ENCODE measurements at regions not wholly inside any gene's neighbourhood (a gene's known extent, or its start where the extent isn't known, plus 50 kb on each side); places are given as distances from the start of the nearest gene placed in this dataset.

DNA sequence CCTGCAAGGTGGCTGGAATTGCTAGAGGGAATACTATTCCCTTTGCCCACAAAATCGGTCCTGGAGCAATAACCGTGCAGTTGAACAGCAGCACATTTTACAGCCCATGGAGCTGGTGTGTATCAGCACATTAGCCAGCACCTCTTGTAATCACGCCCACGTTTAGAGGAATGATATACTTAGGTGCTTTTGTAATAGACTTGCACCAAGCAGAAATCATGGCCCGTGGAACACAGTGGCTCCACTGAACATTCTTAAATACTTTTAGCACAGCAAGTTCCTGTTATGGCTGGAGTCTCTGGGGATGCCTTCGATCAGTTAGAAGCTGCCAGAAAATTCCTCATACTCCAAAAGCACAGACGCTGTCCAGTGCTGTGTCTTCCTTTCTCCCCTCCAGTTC is 218.1 kb upstream of the FAM78B start:
- no peak for TF ChIP-seq POLR2A (IDR thresholded peaks at IDR 0.05; ENCODE audit: borderline replicate concordance, extremely low read depth, insufficient read depth, insufficient read length)
- no peak for TF ChIP-seq YY1 (IDR thresholded peaks at IDR 0.05; ENCODE audit: extremely low read depth, insufficient replicate concordance, low read depth, low read length)
- TF ChIP-seq EZH2 (IDR thresholded peaks at IDR 0.05) = no peak
- TF ChIP-seq, protein P1, sequence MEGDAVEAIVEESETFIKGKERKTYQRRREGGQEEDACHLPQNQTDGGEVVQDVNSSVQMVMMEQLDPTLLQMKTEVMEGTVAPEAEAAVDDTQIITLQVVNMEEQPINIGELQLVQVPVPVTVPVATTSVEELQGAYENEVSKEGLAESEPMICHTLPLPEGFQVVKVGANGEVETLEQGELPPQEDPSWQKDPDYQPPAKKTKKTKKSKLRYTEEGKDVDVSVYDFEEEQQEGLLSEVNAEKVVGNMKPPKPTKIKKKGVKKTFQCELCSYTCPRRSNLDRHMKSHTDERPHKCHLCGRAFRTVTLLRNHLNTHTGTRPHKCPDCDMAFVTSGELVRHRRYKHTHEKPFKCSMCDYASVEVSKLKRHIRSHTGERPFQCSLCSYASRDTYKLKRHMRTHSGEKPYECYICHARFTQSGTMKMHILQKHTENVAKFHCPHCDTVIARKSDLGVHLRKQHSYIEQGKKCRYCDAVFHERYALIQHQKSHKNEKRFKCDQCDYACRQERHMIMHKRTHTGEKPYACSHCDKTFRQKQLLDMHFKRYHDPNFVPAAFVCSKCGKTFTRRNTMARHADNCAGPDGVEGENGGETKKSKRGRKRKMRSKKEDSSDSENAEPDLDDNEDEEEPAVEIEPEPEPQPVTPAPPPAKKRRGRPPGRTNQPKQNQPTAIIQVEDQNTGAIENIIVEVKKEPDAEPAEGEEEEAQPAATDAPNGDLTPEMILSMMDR (IDR thresholded peaks at IDR 0.05 in 2 of 3, conservative IDR thresholded peaks at IDR 0.05 in 1 of 3; ENCODE audit: borderline replicate concordance in 1 of 3, insufficient read depth in 1 of 3, low read depth in 2 of 3, low read length in 2 of 3) = no peak
- TF ChIP-seq, protein P2, sequence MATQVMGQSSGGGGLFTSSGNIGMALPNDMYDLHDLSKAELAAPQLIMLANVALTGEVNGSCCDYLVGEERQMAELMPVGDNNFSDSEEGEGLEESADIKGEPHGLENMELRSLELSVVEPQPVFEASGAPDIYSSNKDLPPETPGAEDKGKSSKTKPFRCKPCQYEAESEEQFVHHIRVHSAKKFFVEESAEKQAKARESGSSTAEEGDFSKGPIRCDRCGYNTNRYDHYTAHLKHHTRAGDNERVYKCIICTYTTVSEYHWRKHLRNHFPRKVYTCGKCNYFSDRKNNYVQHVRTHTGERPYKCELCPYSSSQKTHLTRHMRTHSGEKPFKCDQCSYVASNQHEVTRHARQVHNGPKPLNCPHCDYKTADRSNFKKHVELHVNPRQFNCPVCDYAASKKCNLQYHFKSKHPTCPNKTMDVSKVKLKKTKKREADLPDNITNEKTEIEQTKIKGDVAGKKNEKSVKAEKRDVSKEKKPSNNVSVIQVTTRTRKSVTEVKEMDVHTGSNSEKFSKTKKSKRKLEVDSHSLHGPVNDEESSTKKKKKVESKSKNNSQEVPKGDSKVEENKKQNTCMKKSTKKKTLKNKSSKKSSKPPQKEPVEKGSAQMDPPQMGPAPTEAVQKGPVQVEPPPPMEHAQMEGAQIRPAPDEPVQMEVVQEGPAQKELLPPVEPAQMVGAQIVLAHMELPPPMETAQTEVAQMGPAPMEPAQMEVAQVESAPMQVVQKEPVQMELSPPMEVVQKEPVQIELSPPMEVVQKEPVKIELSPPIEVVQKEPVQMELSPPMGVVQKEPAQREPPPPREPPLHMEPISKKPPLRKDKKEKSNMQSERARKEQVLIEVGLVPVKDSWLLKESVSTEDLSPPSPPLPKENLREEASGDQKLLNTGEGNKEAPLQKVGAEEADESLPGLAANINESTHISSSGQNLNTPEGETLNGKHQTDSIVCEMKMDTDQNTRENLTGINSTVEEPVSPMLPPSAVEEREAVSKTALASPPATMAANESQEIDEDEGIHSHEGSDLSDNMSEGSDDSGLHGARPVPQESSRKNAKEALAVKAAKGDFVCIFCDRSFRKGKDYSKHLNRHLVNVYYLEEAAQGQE (IDR thresholded peaks at IDR 0.05; ENCODE audit: low read depth) = no peak
- TF ChIP-seq POLR2AphosphoS5 (IDR thresholded peaks at IDR 0.05; ENCODE audit: low read depth, low read length) = no peak
- TF ChIP-seq EZH2phosphoT487 (IDR thresholded peaks at IDR 0.05; ENCODE audit: borderline replicate concordance) = no peak
- no peak for TF ChIP-seq FOSL1 (IDR thresholded peaks at IDR 0.05; ENCODE audit: low read depth)
- TF ChIP-seq ZFX (IDR thresholded peaks at IDR 0.05) = no peak
- TF ChIP-seq, protein P3, sequence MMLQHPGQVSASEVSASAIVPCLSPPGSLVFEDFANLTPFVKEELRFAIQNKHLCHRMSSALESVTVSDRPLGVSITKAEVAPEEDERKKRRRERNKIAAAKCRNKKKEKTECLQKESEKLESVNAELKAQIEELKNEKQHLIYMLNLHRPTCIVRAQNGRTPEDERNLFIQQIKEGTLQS (IDR thresholded peaks at IDR 0.05) = no peak
- no peak for TF ChIP-seq JUND (IDR thresholded peaks at IDR 0.05)
